RWPE2 (cell line): ENCODE measurements at regions not wholly inside any gene's neighbourhood (a gene's known extent, or its start where the extent isn't known, plus 50 kb on each side); places are given as distances from the start of the nearest gene placed in this dataset.

Source experiments
- ATAC-seq: fragments of 200-7000 bp; cut with Tn5 transposase; 3 replicates; pipeline ENCODE4 v1.9.1; 2021; ENCODE audit warnings: low read depth
- DNase-seq: peaks from one replicate; pipeline ENCODE4 v3.0.0-alpha.2; 2020; ENCODE audit warnings: low spot score
- H3K27ac ChIP-seq: fragments of 450-650 bp; 2 replicates; pipeline ENCODE4 v1.5.1; 2017; ENCODE audit warnings: mild to moderate bottlenecking; ENCODE audit not compliant: poor library complexity, severe bottlenecking
- H3K27me3 ChIP-seq: fragments of 250-450 bp; sonication (Bioruptor Pico); 2 replicates; pipeline ENCODE4 v1.5.1; 2021; ENCODE audit warnings: mild to moderate bottlenecking, moderate library complexity; ENCODE audit not compliant: insufficient read depth, poor library complexity, severe bottlenecking
- H3K36me3 ChIP-seq: fragments of 250-450 bp; sonication (Bioruptor Pico); 2 replicates; pipeline ENCODE4 v1.5.1; 2020; ENCODE audit warnings: low read depth, mild to moderate bottlenecking, moderate library complexity
- H3K4me1 ChIP-seq: fragments of 250-450 bp; sonication (Bioruptor Pico); 2 replicates; pipeline ENCODE4 v1.5.1; 2021; ENCODE audit warnings: mild to moderate bottlenecking, moderate library complexity; ENCODE audit not compliant: insufficient read depth, poor library complexity, severe bottlenecking
- H3K4me3 ChIP-seq: fragments of 250-450 bp; sonication (Bioruptor Pico); 2 replicates; pipeline ENCODE4 v1.5.1; 2021; ENCODE audit warnings: mild to moderate bottlenecking, moderate library complexity; ENCODE audit not compliant: severe bottlenecking
- H3K9me3 ChIP-seq: fragments of 250-450 bp; sonication (Bioruptor Pico); 2 replicates; pipeline ENCODE4 v1.5.1; 2021; ENCODE audit warnings: mild to moderate bottlenecking, moderate library complexity; ENCODE audit not compliant: severe bottlenecking
- CTCF ChIP-seq: fragments of 450-650 bp; IDR thresholded peaks from one replicate; pipeline ENCODE4 v1.5.1; 2017; ENCODE audit warnings: mild to moderate bottlenecking, moderate library complexity; ENCODE audit not compliant: poor library complexity, severe bottlenecking

DNA sequence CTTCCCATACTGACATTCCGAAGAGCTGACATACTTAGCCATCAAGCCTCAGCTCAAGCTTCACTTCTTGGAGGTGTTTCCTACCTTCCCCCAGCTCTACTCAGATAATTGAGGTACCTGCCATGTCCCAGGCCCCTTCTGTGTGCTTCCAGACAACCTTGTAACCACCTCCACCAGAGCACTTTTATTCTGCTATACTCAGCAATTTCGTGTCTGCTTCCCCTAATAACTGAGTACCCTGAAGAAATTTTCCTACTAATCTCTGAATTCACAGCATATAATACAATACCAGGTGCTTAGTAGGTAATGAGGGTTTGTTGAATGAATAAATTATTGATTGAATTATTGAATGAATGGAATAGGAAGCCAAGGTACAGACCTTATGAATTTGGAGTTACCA lies 605.5 kb downstream of the MID1IP1 start:
- Histone ChIP-seq H3K9me3 (no peaks in the 10 kb centered on the region), H3K36me3 (no peaks in the 10 kb centered on the region), H3K27me3 (no peaks in the 10 kb centered on the region), H3K4me1 (no peaks in the 10 kb centered on the region), H3K27ac (no peak overlapping the region), H3K4me3 (no peak overlapping the region)
- DNase-seq, result no peak
- no peak for ATAC-seq
- no peak for TF ChIP-seq CTCF

DNA sequence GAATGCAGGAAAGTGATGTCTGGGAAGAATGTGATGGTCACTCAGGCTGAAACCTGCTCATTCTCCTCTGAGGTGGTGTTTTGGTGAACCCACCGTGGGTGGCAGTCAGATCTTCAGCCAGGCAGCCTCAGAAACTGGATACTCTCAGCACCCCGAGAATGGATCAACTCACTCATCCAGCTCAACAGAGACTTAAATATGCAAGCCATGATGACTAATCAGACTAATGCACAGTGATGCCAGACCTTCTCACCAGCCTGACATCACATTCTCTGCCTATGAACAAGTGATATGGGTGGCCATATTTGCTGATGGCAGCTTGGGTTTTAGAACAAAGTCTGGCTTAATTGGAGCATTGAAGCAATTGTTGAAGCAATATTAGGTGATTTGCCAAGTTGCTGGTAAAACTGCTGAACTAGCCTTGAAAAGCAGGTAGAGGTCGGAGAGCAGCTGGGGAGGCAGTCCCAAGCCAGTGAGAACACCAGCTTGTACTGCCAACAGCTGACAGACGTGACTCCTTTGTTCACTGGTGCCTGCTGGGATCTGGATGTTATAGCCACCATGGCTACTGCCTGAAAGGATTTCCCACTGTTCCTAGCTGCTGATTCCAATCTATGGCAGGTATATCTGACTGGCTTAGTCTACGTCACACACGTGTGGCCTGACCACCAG lies 608.1 kb downstream of the MID1IP1 start:
- Histone ChIP-seq H3K27me3 (no peaks in the 10 kb centered on the region), H3K36me3 (no peaks in the 10 kb centered on the region), H3K4me3 (no peak overlapping the region), H3K27ac (no peak overlapping the region), H3K4me1 (no peaks in the 10 kb centered on the region), H3K9me3 (no peaks in the 10 kb centered on the region)
- no peak for DNase-seq
- no peak for TF ChIP-seq CTCF
- ATAC-seq, result no peak

- H3K4me3 ChIP-seq, result no peak overlapping the region
- H3K27ac ChIP-seq, result no peak overlapping the region
- H3K27me3 ChIP-seq, result no peaks in the 10 kb centered on the region
- H3K9me3 ChIP-seq, result no peaks in the 10 kb centered on the region
- ATAC-seq (no peak), DNase-seq (no peak)
- no peaks in the 10 kb centered on the region for H3K36me3 ChIP-seq
- no peak for TF ChIP-seq CTCF
- no peaks in the 10 kb centered on the region for H3K4me1 ChIP-seq
Observed at GRCh38 chrX:39414290-39414854, 613.1 kb downstream of the MID1IP1 start.

GRCh38 chrX:39416547-39417260 lies 615.4 kb downstream of the MID1IP1 start:
- H3K27me3 ChIP-seq, result no peaks in the 10 kb centered on the region
- ATAC-seq (no peak), DNase-seq (no peak)
- no peak for TF ChIP-seq CTCF
- H3K9me3 ChIP-seq, result no peaks in the 10 kb centered on the region
- H3K4me1 ChIP-seq, result no peaks in the 10 kb centered on the region
- H3K36me3 ChIP-seq, result no peaks in the 10 kb centered on the region
- no peak overlapping the region for H3K27ac ChIP-seq
- no peak overlapping the region for H3K4me3 ChIP-seq
